A549 (cell line): ENCODE measurements at regions not wholly inside any gene's neighbourhood (a gene's known extent, or its start where the extent isn't known, plus 50 kb on each side); places are given as distances from the start of the nearest gene placed in this dataset.

Experiments
- ATAC-seq, 2 experiments: fragments of 200-7000 bp in 1 of 2; fragments of >200 bp in 1 of 2; cut with Nextera tagmentation in 1 of 2; cut with Tn5 transposase in 1 of 2; 3 replicates each; pipeline versions ENCODE4 v1.8.0 to v1.9.1; 2018 to 2020; ENCODE audit warnings: mild to moderate bottlenecking in 1 of 2, moderate library complexity in 1 of 2
- CTCF ChIA-PET: fragments of 300-600 bp; sonication (Branson Sonifier 250); formaldehyde crosslinking; extraction: SDS; loops from one replicate; lab custom pipeline; 2021; ENCODE audit warnings: antibody characterized with exemption, inconsistent platforms; lab: Yijun Ruan, JAX
- POLR2A ChIA-PET: fragments of 350-600 bp; formaldehyde crosslinking; extraction: SDS; loops from one replicate; lab custom pipeline; 2021; ENCODE audit warnings: antibody characterized with exemption, inconsistent platforms; lab: Yijun Ruan, JAX
- DNase-seq, 2 experiments: peaks; one replicate each; pipeline versions ENCODE4 v3.0.0 to v3.0.0-alpha.2; 2011 to 2016; ENCODE audit warnings: low read depth in 1 of 2, low spot score in 1 of 2
- FAIRE-seq: peaks from 2 replicates; lab custom pipeline; 2011; peaks lifted over from hg19 to GRCh38; lab: Jason Lieb, UNC
- H3K27ac ChIP-seq, 2 experiments: fragments of >200 bp; sonication (Bioruptor Twin); formaldehyde crosslinking; 3 replicates each; pipeline ENCODE4 v1.5.1; 2016 to 2017
- H3K4me1 ChIP-seq: fragments of >200 bp; sonication (Bioruptor Twin); formaldehyde crosslinking; 3 replicates; pipeline ENCODE4 v1.6.1; 2016
- H3K4me2 ChIP-seq: fragments of >200 bp; sonication (Bioruptor Twin); formaldehyde crosslinking; 3 replicates; pipeline ENCODE4 v1.6.1; 2016
- H3K4me3 ChIP-seq: fragments of >200 bp; sonication (Bioruptor Twin); formaldehyde crosslinking; 3 replicates; pipeline ENCODE4 v1.5.1; 2016
- H3K9me3 ChIP-seq: fragments of >200 bp; sonication (Bioruptor Twin); formaldehyde crosslinking; 3 replicates; pipeline ENCODE4 v1.6.1; 2016
- BHLHE40 ChIP-seq: IDR thresholded peaks from 2 replicates; pipeline ENCODE4 v1.6.1; 2012; ENCODE audit warnings: low read depth, low read length, inconsistent platforms
- CBX8 ChIP-seq: fragments of 200-600 bp; sonication (generic); IDR thresholded peaks from 2 replicates; pipeline ENCODE4 v1.6.1; 2016
- CHD4 ChIP-seq: fragments of 200-600 bp; sonication (generic); IDR thresholded peaks from 2 replicates; pipeline ENCODE4 v1.6.1; 2016; ENCODE audit warnings: antibody characterized with exemption, mild to moderate bottlenecking, borderline replicate concordance
- EHMT2 ChIP-seq: fragments of 200-600 bp; sonication (generic); IDR thresholded peaks from 2 replicates; pipeline ENCODE4 v1.6.1; 2016; ENCODE audit warnings: antibody characterized with exemption, low read depth, mild to moderate bottlenecking, moderate library complexity
- ESRRA ChIP-seq: fragments of 150-350 bp; IDR thresholded peaks from 2 replicates; pipeline ENCODE4 v1.6.1; 2014; ENCODE audit warnings: mild to moderate bottlenecking, low read length, borderline replicate concordance
- FOSL2 ChIP-seq, 2 experiments: fragments of 450-650 bp in 1 of 2; fragments of >200 bp in 1 of 2; sonication (Bioruptor Twin) in 1 of 2; formaldehyde crosslinking; IDR thresholded peaks; 2 replicates each; pipeline versions ENCODE4 v1.5.0 to v1.6.1; 2016 to 2020; ENCODE audit warnings: mild to moderate bottlenecking in 1 of 2, moderate library complexity in 1 of 2
- FOXS1 ChIP-seq: fragments of 250-450 bp; sonication (Bioruptor Pico); IDR thresholded peaks from 2 replicates; pipeline ENCODE4 v1.5.0; 2020; ENCODE audit warnings: mild to moderate bottlenecking, moderate library complexity
- GATA3 ChIP-seq: IDR thresholded peaks from 2 replicates; pipeline ENCODE4 v1.6.1; 2012; ENCODE audit warnings: borderline replicate concordance
- HES2 ChIP-seq: fragments of >200 bp; sonication (Bioruptor Twin); formaldehyde crosslinking; IDR thresholded peaks from 2 replicates; pipeline ENCODE4 v1.6.1; 2016
- HEYL ChIP-seq: fragments of 250-450 bp; sonication (Bioruptor Pico); IDR thresholded peaks from 2 replicates; pipeline ENCODE4 v1.8.0; 2021; ENCODE audit warnings: mild to moderate bottlenecking, moderate library complexity
- JUN ChIP-seq, 2 experiments: fragments of >200 bp; sonication (Bioruptor Twin); formaldehyde crosslinking; IDR thresholded peaks; 2 replicates in 1 of 2; 3 replicates in 1 of 2; pipeline ENCODE4 v1.6.1; 2016 to 2017
- KDM5A ChIP-seq: fragments of 200-600 bp; sonication (generic); IDR thresholded peaks from 2 replicates; pipeline ENCODE4 v1.6.1; 2016; ENCODE audit warnings: antibody characterized with exemption, mild to moderate bottlenecking
- MAFK ChIP-seq: fragments of 450-650 bp; IDR thresholded peaks from 2 replicates; pipeline ENCODE4 v1.6.1; 2014; ENCODE audit not compliant: partially characterized antibody
- MAZ ChIP-seq: fragments of 150-350 bp; IDR thresholded peaks from 2 replicates; pipeline ENCODE4 v1.6.1; 2014; ENCODE audit warnings: antibody characterized with exemption, low read depth, low read length, borderline replicate concordance
- MYC ChIP-seq: IDR thresholded peaks from 2 replicates; pipeline ENCODE4 v1.6.1; 2012; ENCODE audit warnings: mild to moderate bottlenecking, inconsistent platforms, low read length, improper control_type of control experiment, borderline replicate concordance
- POLR2A ChIP-seq: IDR thresholded peaks from 2 replicates; pipeline ENCODE4 v1.6.1; 2012; ENCODE audit warnings: mild to moderate bottlenecking, low read length
- POLR2AphosphoS2 ChIP-seq: conservative IDR thresholded peaks from 2 replicates; pipeline ENCODE4 v1.6.1; 2012; ENCODE audit warnings: low read length, improper control_type of control experiment, inconsistent platforms
- RARB ChIP-seq: fragments of 250-450 bp; sonication (Bioruptor Pico); IDR thresholded peaks from 2 replicates; pipeline ENCODE4 v1.8.0; 2021; ENCODE audit warnings: mild to moderate bottlenecking, moderate library complexity
- SMC3 ChIP-seq: fragments of >200 bp; sonication (Bioruptor Twin); formaldehyde crosslinking; IDR thresholded peaks from 3 replicates; pipeline ENCODE4 v1.6.1; 2018; ENCODE audit warnings: inconsistent platforms
- SREBF2 ChIP-seq: fragments of 450-650 bp; IDR thresholded peaks from 2 replicates; pipeline ENCODE4 v1.6.1; 2014; ENCODE audit warnings: mild to moderate bottlenecking, moderate library complexity
- TFCP2L1 ChIP-seq: fragments of 250-450 bp; sonication (Bioruptor Pico); IDR thresholded peaks from 2 replicates; pipeline ENCODE4 v1.5.0; 2021; ENCODE audit warnings: mild to moderate bottlenecking
- WGBS: methylation state at CpG from one replicate; pipeline ENCODE4 v1.1.6; 2017; ENCODE audit errors: missing lambda C conversion rate; 5-methylcytosine and 5-hydroxymethylcytosine counted together
- TF ChIP-seq, protein P1 (sequence below): fragments of 150-350 bp; IDR thresholded peaks from 2 replicates; pipeline ENCODE4 v1.6.1; 2014; ENCODE audit warnings: low read depth, mild to moderate bottlenecking, low read length
- TF ChIP-seq, protein P2 (sequence below): fragments of 250-450 bp; sonication (Bioruptor Pico); IDR thresholded peaks from 2 replicates; pipeline ENCODE4 v1.5.0; 2020; ENCODE audit warnings: low read depth, mild to moderate bottlenecking, moderate library complexity
- TF ChIP-seq, protein P3 (sequence below): IDR thresholded peaks from 2 replicates; pipeline ENCODE4 v1.6.1; 2012
- TF ChIP-seq, protein P4 (sequence below): IDR thresholded peaks from 2 replicates; pipeline ENCODE4 v1.6.1; 2012; ENCODE audit warnings: low read depth, borderline replicate concordance

DNA sequence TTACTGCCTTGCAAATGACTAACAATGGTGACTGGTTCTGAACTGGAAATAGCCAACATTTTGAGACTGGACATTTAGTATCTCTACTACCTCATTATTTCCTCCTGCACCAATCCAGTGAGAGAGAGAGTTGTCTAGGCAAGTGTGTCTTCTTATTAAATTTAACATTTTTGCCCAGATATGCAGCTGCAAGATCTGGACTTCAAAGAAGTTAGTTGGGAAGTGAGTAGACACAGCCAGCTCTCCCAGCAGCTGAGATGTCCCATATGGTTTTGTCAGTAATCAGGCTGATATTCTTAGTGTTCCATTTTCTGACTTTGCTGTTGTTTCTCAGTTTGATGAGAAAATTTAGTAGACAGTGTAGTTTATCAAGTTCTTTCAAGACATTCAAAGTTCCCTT lies 1778.8 kb upstream of the CDH6 start:
- H3K9me3 ChIP-seq = no peaks in the 10 kb centered on the region
- no peak for FAIRE-seq
- H3K27ac ChIP-seq = no peak overlapping the region
- no peak overlapping the region for H3K4me2 ChIP-seq
- ChIA-PET CTCF (no interaction called here), POLR2A (no interaction called here)
- no peak overlapping the region for H3K4me3 ChIP-seq
- H3K4me1 ChIP-seq = no peaks in the 10 kb centered on the region
- ATAC-seq = no peak
- DNase-seq = no peak
- TF ChIP-seq, protein P1, sequence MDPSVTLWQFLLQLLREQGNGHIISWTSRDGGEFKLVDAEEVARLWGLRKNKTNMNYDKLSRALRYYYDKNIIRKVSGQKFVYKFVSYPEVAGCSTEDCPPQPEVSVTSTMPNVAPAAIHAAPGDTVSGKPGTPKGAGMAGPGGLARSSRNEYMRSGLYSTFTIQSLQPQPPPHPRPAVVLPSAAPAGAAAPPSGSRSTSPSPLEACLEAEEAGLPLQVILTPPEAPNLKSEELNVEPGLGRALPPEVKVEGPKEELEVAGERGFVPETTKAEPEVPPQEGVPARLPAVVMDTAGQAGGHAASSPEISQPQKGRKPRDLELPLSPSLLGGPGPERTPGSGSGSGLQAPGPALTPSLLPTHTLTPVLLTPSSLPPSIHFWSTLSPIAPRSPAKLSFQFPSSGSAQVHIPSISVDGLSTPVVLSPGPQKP = no peak

DNA sequence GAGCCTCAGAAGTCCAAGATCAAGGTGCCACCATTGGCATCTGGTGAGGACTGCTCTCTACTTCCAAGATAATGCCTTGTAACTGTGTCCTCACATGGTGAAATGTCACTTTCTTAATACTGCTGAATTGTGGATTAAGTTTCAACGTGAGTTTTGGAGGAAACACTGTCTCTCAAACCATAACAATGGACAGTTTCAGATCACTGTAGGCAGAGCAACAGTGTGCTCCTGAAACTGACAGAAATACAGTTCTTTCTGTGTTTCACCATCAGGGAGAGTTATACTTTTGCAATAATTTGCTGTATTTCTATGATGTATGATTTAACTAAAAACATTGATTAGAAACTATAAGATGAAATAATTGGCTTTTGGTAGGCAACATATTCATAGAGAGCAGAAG lies 1780.5 kb upstream of the CDH6 start:
- ATAC-seq = no peak

GRCh38 chr5:29402270-29402669 lies 1791.2 kb upstream of the CDH6 start:
- ATAC-seq (no peak), DNase-seq (no peak), FAIRE-seq (no peak)
- no peak overlapping the region for H3K4me3 ChIP-seq
- no peak overlapping the region for H3K4me2 ChIP-seq
- POLR2A ChIA-PET = no interaction called here
- TF ChIP-seq CHD4 (no peak), MAFK (peak; percentile 42)
- no peak overlapping the region for H3K27ac ChIP-seq
- H3K9me3 ChIP-seq = peaks cover 10% of the 10 kb centered on the region; the same call in 1 of the 3 replicates
- H3K4me1 ChIP-seq = no peaks in the 10 kb centered on the region
- CTCF ChIA-PET = no interaction called here

More for the DNA sequence above, 1780.5 kb upstream of the CDH6 start:
- TF ChIP-seq CHD4 (no peak), JUN (IDR thresholded peaks at IDR 0.05) (no peak), MYC (no peak), POLR2A (no peak), FOXS1 (CRISPR knock-in tag) (no peak), KDM5A (no peak), ESRRA (no peak), SMC3 (no peak), SREBF2 (no peak)
- TF ChIP-seq, protein P2, sequence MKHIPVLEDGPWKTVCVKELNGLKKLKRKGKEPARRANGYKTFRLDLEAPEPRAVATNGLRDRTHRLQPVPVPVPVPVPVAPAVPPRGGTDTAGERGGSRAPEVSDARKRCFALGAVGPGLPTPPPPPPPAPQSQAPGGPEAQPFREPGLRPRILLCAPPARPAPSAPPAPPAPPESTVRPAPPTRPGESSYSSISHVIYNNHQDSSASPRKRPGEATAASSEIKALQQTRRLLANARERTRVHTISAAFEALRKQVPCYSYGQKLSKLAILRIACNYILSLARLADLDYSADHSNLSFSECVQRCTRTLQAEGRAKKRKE (CRISPR knock-in tag) = no peak
- TF ChIP-seq, protein P3, sequence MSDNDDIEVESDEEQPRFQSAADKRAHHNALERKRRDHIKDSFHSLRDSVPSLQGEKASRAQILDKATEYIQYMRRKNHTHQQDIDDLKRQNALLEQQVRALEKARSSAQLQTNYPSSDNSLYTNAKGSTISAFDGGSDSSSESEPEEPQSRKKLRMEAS = no peak
- TF ChIP-seq, protein P4, sequence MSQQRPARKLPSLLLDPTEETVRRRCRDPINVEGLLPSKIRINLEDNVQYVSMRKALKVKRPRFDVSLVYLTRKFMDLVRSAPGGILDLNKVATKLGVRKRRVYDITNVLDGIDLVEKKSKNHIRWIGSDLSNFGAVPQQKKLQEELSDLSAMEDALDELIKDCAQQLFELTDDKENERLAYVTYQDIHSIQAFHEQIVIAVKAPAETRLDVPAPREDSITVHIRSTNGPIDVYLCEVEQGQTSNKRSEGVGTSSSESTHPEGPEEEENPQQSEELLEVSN = no peak
- ChIA-PET POLR2A (no interaction called here), CTCF (no interaction called here)
- Histone ChIP-seq H3K27ac (no peak overlapping the region), H3K4me3 (no peak overlapping the region), H3K4me1 (no peaks in the 10 kb centered on the region), H3K4me2 (no peak overlapping the region), H3K9me3 (no peaks in the 10 kb centered on the region; the same call in 2 of the 3 replicates)
- FAIRE-seq (no peak), DNase-seq (no peak)
- WGBS = 0% methylated on average over 1 of the region's 1 CpG

GRCh38 chr5:29389993-29390392 lies 1803.5 kb upstream of the CDH6 start:
- no peak for FAIRE-seq
- 63% methylated on average over 7 of the region's 7 CpGs for WGBS
- no peak for DNase-seq
- Histone ChIP-seq H3K4me2 (no peak overlapping the region), H3K4me3 (no peak overlapping the region), H3K27ac (no peak overlapping the region), H3K9me3 (0 out of 3 replicates have a peak, but pooled peaks cover under 1% of the 10 kb centered on the region), H3K4me1 (no peaks in the 10 kb centered on the region)
- no peak for TF ChIP-seq SREBF2
- TF ChIP-seq, protein P1 = no peak
- TF ChIP-seq POLR2AphosphoS2 = no peak
- TF ChIP-seq SMC3 = no peak
- TF ChIP-seq GATA3 = no peak
- no peak for TF ChIP-seq HEYL
- no peak for TF ChIP-seq JUN (IDR thresholded peaks at IDR 0.05)
- no peak for TF ChIP-seq EHMT2
- TF ChIP-seq MAZ = no peak
- TF ChIP-seq KDM5A = no peak
- no peak for TF ChIP-seq POLR2A
- TF ChIP-seq TFCP2L1 (CRISPR knock-in tag) = no peak
- TF ChIP-seq RARB = no peak
- TF ChIP-seq HES2 = no peak
- TF ChIP-seq BHLHE40 = no peak
- no peak for TF ChIP-seq CBX8
- TF ChIP-seq FOSL2 (IDR thresholded peaks at IDR 0.05) = no peak
- TF ChIP-seq FOSL2 (CRISPR knock-in tag; IDR thresholded peaks at IDR 0.05) = no peak
- no peak for ATAC-seq
- ChIA-PET POLR2A (no interaction called here), CTCF (no interaction called here)
